HUDEP-2 (cell line): ENCODE measurements at regions not wholly inside any gene's neighbourhood (a gene's known extent, or its start where the extent isn't known, plus 50 kb on each side); places are given as distances from the start of the nearest gene placed in this dataset.
"Not testable (repeated sequence)": the region's sequence is repeated elsewhere in the genome, so short reads cannot be mapped to it uniquely, and the experiment has no call there.

Source experiments
- DNase-seq, 76 experiments: peaks; one replicate each; lab custom pipeline; 2025; ENCODE audit not compliant: unreplicated experiment in 76 of 76; lab: John Stamatoyannopoulos, UW

DNA sequence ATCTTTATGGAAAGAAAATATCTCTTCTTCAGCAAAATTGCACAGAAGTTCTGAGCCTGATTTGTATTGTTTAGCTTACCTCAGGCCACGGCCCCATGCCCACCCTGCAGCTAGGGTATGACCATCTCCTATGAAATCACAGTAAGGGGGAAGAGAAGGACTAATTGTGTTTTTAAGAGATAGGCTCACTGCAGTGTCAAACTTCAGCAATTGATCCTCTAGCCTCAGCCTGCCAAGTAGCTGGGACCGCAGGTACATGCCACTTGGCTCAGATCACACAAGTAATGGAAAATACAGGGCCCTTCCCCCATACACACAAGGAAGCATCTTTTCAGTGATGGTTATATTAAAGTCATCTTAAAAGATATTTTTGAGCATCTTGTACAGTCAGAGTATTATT lies 60.0 kb downstream of the DMAC1 start:
- no peak for DNase-seq

DNA sequence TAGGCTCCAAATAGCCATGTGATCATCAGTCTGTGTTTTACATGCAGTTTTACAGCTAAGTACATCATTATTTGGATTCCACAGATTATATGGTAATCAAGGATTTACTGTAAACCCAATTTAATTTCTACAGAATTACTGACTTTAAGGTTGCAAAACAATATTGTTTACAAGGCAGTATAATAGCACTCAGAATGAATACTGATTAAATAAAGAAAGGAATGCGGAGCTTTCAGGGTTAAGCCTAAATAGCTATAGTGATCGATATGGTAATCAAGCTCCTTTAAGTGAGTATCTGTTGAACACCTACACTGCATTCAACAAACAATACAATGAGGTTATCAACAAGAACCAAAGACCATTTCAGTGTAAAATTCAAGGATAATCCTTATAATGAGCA lies 64.3 kb downstream of the DMAC1 start:
- no peak for DNase-seq

- DNase-seq = no peak
Measured at GRCh38 chr9:7730164-7730445, 69.5 kb downstream of the DMAC1 start.

GRCh38 chr9:7729371-7730163 lies 70.0 kb downstream of the DMAC1 start:
- DNase-seq = no peak

GRCh38 chr9:7721291-7721690 lies 78.3 kb downstream of the DMAC1 start:
- DNase-seq = no peak

GRCh38 chr9:7713088-7713487 lies 86.5 kb downstream of the DMAC1 start:
- not testable (repeated sequence) for DNase-seq

DNA sequence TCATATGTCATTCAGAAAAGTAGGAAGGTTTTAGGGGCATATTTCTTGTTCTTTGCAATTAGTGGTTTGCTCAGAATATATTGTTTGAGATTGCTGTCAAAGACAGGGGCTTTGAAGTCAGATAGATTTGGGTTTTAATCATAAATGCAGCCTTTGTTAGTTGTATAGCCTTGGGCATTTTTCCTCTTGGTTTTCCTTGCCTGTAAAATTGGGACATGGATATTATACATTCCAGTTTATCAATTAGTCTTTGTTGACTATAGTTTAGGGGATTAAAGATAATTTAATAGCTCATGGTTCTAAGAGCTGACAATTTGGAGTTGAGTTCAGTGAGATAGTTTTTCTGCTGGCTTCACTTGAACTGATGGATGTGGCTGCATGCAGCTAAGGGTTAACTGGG lies 88.9 kb downstream of the DMAC1 start:
- DNase-seq = no peak

- DNase-seq = no peak
Measured at GRCh38 chr9:7707934-7708333, 91.6 kb downstream of the DMAC1 start.

DNA sequence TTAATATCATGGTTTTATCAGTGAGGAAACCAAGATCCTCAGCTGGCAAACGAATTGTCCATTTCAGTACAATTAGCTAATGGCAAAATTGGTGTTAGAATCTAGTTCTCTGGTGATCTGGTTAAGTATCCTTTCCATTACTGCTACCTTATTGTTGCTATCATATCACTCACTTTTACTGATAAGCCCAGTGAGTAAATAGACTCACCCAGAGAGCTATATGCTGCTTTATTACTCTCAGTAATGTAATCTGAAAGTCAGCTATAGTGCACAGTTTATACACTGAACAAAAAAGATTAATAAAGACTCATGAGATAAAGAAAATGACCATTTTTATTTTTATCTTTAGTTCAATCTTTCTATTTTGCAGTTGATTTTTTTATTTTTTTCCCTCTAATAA lies 95.0 kb downstream of the DMAC1 start:
- no peak for DNase-seq

GRCh38 chr9:7691909-7692308 lies 107.7 kb downstream of the DMAC1 start:
- DNase-seq = no peak

GRCh38 chr9:7690014-7690413 lies 109.6 kb downstream of the DMAC1 start:
- no peak for DNase-seq

DNA sequence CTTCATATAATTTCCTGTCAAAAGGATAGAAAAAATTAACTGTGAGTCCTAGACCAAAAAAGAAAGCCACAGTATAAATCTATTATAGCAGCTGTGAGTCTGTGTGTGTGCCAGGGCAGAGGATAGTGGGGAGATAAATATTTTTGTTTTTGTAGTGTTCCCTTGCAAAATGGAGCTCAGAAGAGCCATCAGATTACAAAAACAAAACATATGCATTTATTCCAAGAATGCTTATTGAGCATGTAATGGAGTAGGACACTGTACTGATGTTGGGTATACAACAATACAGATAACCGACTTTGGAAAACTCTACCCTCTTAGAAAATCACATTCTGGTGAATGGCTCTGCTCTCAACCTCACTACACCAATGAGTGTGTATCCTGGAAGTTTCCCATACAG lies 111.0 kb downstream of the DMAC1 start:
- no peak for DNase-seq

DNA sequence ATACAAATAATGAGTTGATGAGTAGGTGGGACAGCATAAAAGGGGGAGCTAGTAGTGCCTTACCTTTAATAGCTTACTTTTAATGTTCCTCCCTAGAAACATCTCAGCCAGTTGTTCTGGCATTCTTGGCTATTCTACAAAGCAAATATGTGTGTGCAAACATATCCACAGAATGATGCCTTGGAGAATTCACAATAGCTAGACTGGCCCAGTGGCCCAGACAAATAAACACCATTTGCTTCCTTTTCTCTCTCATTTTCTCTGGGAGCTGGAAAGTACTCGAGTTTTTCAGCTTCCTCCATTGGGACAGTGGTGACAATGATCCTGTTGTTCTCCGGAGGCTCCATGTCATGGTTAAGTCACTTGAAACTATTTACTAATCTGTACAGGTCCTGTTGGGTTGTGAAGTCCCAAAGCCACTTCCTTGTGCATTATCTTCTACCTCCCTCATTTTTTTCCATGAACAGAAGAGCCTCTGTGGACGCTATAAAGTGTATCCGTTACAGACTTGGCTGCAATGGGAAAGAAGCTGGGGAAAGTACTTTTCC lies 122.9 kb downstream of the DMAC1 start:
- no peak for DNase-seq

GRCh38 chr9:7671847-7672246 lies 127.7 kb downstream of the DMAC1 start:
- DNase-seq = no peak

GRCh38 chr9:7668541-7668940 lies 131.0 kb downstream of the DMAC1 start:
- DNase-seq = no peak

- no peak for DNase-seq
Measured at GRCh38 chr9:7665874-7666273, 133.7 kb downstream of the DMAC1 start.

DNA sequence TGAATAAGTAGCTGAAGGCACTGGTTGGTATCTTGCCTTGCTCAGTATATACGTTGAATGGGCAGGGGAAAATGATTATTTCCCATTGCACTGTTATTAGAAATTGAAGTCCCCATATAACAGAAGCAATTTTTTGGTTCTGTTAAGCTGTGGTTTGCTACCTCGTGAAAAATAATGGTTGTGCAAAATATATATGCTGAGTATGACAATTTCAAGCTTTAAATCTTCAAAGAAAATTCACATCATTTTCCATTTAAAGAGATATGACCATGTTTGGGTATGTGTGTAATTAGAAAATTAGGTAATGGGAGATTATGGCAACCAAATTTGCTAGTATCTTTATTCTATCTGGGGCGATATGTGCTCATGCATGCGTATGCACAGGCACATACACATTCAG lies 139.8 kb downstream of the DMAC1 start:
- DNase-seq = no peak

DNA sequence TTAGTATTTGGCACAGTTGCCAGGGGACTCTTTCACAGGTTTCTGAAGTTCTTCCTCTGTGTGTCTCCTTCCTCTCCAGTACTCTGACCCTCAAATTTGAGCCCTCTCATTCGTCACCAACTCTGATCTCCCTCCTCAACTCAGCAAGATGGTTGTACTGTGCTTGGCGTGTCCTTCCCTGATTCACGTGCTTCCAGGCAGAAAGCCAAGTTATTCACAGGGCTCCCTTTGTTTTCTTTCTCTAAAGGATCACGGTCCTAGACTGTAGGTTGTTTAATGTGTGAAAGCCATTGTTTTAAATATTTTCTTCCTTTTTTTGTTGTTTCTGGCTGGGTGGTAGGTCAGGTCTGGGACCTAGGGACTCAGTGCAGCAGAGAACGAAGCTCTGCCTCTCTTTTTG lies 142.9 kb downstream of the DMAC1 start:
- DNase-seq = no peak

- DNase-seq = no peak
Measured at GRCh38 chr9:7653262-7653661, 146.3 kb downstream of the DMAC1 start.

GRCh38 chr9:7640231-7640630 lies 159.3 kb downstream of the DMAC1 start:
- DNase-seq = no peak

- no peak for DNase-seq
Measured at GRCh38 chr9:7639471-7639870, 160.1 kb downstream of the DMAC1 start.

DNA sequence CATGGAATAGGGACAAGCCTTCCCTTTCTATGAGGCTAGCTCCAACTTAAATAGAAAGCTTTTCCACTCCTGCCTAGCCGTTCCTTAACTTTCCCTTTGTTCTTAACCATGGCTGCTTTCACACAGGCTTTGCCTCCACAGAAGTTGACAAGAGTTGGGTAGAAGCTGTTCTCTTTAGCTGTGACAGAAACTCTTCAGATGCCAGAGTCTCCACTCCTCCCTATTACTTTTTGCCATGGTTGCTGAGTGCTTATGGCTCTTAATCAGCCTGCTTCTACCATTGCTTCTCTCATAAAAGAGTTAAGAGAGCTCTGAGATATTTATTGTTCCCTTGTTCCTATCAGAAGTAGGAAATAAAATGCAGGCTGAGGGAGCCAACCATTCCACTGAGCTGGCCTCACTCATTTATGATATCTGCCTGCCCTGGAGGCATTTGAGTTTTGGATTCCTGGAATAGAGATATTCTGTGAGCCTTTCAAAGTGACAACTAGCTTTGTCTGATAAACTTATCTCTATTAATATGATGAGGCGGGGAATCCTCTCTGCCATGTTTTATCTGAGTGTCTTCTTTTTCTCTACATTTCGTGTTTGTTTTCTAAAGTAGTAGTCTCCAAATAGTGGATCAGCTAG lies 162.6 kb downstream of the DMAC1 start:
- DNase-seq = no peak
